NT2/D1 (cell line): ENCODE measurements at regions not wholly inside any gene's neighbourhood (a gene's known extent, or its start where the extent isn't known, plus 50 kb on each side); places are given as distances from the start of the nearest gene placed in this dataset.

ENCODE experiments used
- SUZ12 ChIP-seq: IDR thresholded peaks from 2 replicates; pipeline ENCODE4 v1.6.1; 2011; ENCODE audit not compliant: insufficient read length, insufficient read depth; ENCODE audit errors: extremely low read depth
- YY1 ChIP-seq: IDR thresholded peaks from 2 replicates; pipeline ENCODE4 v1.6.1; 2011; ENCODE audit not compliant: insufficient read length, insufficient read depth
- ZNF274 ChIP-seq: IDR thresholded peaks from 2 replicates; pipeline ENCODE4 v1.6.1; 2011; ENCODE audit warnings: mild to moderate bottlenecking, low read depth, low read length

GRCh38 chr13:86841264-86841663 lies 829.9 kb upstream of the SLITRK5 start:
- TF ChIP-seq SUZ12 (no peak), YY1 (no peak), ZNF274 (no peak)
